HEK293 (cell line): ENCODE measurements at regions not wholly inside any gene's neighbourhood (a gene's known extent, or its start where the extent isn't known, plus 50 kb on each side); places are given as distances from the start of the nearest gene placed in this dataset.

Experiments used
- CTCF ChIP-seq: fragments of 450-650 bp; formaldehyde crosslinking; IDR thresholded peaks from 2 replicates; pipeline ENCODE4 v1.5.1; 2016; ENCODE audit warnings: missing biosample characterization, missing genetic modification characterization
- ZBTB20 ChIP-seq: fragments of 450-650 bp; formaldehyde crosslinking; IDR thresholded peaks from 2 replicates; pipeline ENCODE4 v1.5.1; 2016; ENCODE audit warnings: missing biosample characterization, missing genetic modification characterization
- ZNF354C ChIP-seq: fragments of 450-650 bp; formaldehyde crosslinking; IDR thresholded peaks from 2 replicates; pipeline ENCODE4 v1.5.1; 2016; ENCODE audit warnings: missing biosample characterization, missing genetic modification characterization, low read depth, borderline replicate concordance
- ZNF529 ChIP-seq: fragments of 450-650 bp; formaldehyde crosslinking; IDR thresholded peaks from 2 replicates; pipeline ENCODE4 v1.5.1; 2017; ENCODE audit warnings: missing genetic modification characterization, missing biosample characterization; ENCODE audit not compliant: insufficient replicate concordance
- TF ChIP-seq, protein P1 (sequence below): IDR thresholded peaks from 2 replicates; pipeline ENCODE4 v1.6.1; 2011; ENCODE audit warnings: mild to moderate bottlenecking, low read depth, low read length, borderline replicate concordance
- TF ChIP-seq, protein P2 (sequence below): fragments of 450-650 bp; formaldehyde crosslinking; IDR thresholded peaks from 2 replicates; pipeline ENCODE4 v1.5.1; 2016; ENCODE audit warnings: missing biosample characterization, missing genetic modification characterization
- TF ChIP-seq, protein P3 (sequence below): fragments of 450-650 bp; formaldehyde crosslinking; conservative IDR thresholded peaks from 2 replicates; pipeline ENCODE4 v1.5.1; 2016; ENCODE audit warnings: low read depth, missing biosample characterization, missing genetic modification characterization
- TF ChIP-seq, protein P4 (sequence below): fragments of 450-650 bp; formaldehyde crosslinking; IDR thresholded peaks from 2 replicates; pipeline ENCODE4 v1.5.1; 2017; ENCODE audit warnings: missing biosample characterization, missing genetic modification characterization

- TF ChIP-seq CTCF (tag by site-specific recombination): no peak
- TF ChIP-seq ZNF529 (tag by site-specific recombination): no peak
- TF ChIP-seq, protein P1, sequence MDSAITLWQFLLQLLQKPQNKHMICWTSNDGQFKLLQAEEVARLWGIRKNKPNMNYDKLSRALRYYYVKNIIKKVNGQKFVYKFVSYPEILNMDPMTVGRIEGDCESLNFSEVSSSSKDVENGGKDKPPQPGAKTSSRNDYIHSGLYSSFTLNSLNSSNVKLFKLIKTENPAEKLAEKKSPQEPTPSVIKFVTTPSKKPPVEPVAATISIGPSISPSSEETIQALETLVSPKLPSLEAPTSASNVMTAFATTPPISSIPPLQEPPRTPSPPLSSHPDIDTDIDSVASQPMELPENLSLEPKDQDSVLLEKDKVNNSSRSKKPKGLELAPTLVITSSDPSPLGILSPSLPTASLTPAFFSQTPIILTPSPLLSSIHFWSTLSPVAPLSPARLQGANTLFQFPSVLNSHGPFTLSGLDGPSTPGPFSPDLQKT: no peak
- TF ChIP-seq ZNF354C: no peak
- TF ChIP-seq, protein P2, sequence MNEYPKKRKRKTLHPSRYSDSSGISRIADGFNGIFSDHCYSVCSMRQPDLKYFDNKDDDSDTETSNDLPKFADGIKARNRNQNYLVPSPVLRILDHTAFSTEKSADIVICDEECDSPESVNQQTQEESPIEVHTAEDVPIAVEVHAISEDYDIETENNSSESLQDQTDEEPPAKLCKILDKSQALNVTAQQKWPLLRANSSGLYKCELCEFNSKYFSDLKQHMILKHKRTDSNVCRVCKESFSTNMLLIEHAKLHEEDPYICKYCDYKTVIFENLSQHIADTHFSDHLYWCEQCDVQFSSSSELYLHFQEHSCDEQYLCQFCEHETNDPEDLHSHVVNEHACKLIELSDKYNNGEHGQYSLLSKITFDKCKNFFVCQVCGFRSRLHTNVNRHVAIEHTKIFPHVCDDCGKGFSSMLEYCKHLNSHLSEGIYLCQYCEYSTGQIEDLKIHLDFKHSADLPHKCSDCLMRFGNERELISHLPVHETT (tag by site-specific recombination): no peak
- no peak for TF ChIP-seq ZBTB20 (tag by site-specific recombination)
- TF ChIP-seq, protein P3, sequence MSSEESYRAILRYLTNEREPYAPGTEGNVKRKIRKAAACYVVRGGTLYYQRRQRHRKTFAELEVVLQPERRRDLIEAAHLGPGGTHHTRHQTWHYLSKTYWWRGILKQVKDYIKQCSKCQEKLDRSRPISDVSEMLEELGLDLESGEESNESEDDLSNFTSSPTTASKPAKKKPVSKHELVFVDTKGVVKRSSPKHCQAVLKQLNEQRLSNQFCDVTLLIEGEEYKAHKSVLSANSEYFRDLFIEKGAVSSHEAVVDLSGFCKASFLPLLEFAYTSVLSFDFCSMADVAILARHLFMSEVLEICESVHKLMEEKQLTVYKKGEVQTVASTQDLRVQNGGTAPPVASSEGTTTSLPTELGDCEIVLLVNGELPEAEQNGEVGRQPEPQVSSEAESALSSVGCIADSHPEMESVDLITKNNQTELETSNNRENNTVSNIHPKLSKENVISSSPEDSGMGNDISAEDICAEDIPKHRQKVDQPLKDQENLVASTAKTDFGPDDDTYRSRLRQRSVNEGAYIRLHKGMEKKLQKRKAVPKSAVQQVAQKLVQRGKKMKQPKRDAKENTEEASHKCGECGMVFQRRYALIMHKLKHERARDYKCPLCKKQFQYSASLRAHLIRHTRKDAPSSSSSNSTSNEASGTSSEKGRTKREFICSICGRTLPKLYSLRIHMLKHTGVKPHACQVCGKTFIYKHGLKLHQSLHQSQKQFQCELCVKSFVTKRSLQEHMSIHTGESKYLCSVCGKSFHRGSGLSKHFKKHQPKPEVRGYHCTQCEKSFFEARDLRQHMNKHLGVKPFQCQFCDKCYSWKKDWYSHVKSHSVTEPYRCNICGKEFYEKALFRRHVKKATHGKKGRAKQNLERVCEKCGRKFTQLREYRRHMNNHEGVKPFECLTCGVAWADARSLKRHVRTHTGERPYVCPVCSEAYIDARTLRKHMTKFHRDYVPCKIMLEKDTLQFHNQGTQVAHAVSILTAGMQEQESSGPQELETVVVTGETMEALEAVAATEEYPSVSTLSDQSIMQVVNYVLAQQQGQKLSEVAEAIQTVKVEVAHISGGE (tag by site-specific recombination): no peak
- TF ChIP-seq, protein P4, sequence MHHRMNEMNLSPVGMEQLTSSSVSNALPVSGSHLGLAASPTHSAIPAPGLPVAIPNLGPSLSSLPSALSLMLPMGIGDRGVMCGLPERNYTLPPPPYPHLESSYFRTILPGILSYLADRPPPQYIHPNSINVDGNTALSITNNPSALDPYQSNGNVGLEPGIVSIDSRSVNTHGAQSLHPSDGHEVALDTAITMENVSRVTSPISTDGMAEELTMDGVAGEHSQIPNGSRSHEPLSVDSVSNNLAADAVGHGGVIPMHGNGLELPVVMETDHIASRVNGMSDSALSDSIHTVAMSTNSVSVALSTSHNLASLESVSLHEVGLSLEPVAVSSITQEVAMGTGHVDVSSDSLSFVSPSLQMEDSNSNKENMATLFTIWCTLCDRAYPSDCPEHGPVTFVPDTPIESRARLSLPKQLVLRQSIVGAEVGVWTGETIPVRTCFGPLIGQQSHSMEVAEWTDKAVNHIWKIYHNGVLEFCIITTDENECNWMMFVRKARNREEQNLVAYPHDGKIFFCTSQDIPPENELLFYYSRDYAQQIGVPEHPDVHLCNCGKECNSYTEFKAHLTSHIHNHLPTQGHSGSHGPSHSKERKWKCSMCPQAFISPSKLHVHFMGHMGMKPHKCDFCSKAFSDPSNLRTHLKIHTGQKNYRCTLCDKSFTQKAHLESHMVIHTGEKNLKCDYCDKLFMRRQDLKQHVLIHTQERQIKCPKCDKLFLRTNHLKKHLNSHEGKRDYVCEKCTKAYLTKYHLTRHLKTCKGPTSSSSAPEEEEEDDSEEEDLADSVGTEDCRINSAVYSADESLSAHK (tag by site-specific recombination): no peak
These were observed 679.0 kb upstream of the RAB6C start for GRCh38 chr2:129300456-129300855.
